GM11168 (cell line): ENCODE measurements at regions not wholly inside any gene's neighbourhood (a gene's known extent, or its start where the extent isn't known, plus 50 kb on each side); places are given as distances from the start of the nearest gene placed in this dataset.

ENCODE experiments used
- in situ Hi-C: fragments of 300-500 bp; cut with MboI; formaldehyde crosslinking; loops from one replicate; pipeline ENCODE4 v1.12.0; 2022; ENCODE audit warnings: low sequenced_read_pairs; ENCODE audit not compliant: unreplicated experiment

GRCh38 chr1:116819081-116819480 lies 64.9 kb downstream of the CD2 start:
- in situ Hi-C loops, result loop anchor here (10.0 kb wide), 1 partner anchor 236 kb away; no protein-coding TSS in a partner anchor

- in situ Hi-C loops, result loop anchor here (5.0 kb wide), 1 partner anchor 88 kb away; no protein-coding TSS in a partner anchor
Observed at GRCh38 chr1:116820369-116820768, 66.1 kb downstream of the CD2 start.

- in situ Hi-C loops, result loop anchor here (5.0 kb wide), 1 partner anchor 89 kb away; no protein-coding TSS in a partner anchor
Observed at GRCh38 chr1:116821763-116822162, 67.5 kb downstream of the CD2 start.

- in situ Hi-C loops, result loop anchor here (5.0 kb wide), 1 partner anchor 92 kb away; no protein-coding TSS in a partner anchor
Observed at GRCh38 chr1:116824631-116825206, 70.5 kb downstream of the CD2 start.

DNA sequence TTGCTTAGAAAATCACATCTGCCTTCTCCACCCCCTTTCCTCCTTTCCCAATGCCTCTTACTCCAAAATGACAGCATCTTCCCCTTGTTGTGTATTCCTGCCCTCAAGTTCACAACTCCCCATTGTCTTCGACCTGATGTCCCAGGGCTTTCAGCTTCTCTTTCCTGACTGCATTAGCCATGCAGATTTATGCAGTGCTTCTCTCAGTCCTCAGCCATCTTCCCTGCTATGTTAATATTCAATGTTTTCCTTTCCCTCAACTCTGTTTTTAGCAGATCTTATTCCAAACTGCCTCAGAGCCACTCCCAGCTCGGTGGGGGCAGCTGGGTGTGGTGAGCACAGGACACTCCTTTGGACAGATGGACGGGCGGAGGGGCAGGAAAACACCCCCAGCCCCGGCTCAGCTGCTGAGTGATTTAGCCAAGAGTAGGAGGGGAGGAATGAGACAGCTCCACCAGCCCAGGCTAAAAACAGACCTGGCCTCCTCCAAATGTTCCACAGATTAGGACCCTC lies 71.0 kb downstream of the CD2 start:
- in situ Hi-C loops, result no loop called here

DNA sequence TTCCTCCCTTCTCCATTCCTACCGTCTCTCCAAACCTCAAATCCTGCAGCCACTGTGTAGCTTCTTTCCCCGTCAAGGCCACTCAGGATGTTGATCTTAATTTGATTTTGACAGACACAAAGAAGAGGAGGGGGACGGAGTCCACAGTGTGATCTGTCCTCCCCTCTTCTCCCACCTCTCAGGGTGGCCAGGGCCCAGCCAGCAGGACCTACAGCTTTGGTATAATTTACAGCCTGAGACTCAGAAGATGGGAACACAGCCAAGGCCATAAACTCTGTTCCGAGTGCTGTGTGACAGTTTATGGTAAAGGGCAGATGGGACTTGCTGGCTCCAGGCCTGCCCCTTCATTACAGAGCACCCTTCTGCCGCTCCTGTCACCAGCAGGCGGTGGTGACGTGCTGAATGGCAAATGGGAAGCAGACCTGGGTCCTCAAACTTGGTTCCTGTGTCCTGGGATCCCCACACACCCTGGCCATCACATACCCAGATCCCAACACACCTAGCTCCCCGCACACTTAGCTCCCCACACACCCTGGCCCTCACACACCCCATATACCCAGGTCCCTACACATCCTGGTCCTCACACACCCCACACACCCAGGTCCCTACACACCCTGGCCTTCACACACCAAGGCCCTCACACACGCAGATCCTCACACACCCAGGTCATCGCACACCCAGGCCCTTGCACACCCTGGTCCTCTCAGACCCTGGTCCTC lies 71.6 kb downstream of the CD2 start:
- in situ Hi-C loops, result no loop called here

- in situ Hi-C loops, result no loop called here
Observed at GRCh38 chr1:116826818-116827606, 72.8 kb downstream of the CD2 start.

- in situ Hi-C loops, result no loop called here
Observed at GRCh38 chr1:116827607-116828105, 73.4 kb downstream of the CD2 start.

DNA sequence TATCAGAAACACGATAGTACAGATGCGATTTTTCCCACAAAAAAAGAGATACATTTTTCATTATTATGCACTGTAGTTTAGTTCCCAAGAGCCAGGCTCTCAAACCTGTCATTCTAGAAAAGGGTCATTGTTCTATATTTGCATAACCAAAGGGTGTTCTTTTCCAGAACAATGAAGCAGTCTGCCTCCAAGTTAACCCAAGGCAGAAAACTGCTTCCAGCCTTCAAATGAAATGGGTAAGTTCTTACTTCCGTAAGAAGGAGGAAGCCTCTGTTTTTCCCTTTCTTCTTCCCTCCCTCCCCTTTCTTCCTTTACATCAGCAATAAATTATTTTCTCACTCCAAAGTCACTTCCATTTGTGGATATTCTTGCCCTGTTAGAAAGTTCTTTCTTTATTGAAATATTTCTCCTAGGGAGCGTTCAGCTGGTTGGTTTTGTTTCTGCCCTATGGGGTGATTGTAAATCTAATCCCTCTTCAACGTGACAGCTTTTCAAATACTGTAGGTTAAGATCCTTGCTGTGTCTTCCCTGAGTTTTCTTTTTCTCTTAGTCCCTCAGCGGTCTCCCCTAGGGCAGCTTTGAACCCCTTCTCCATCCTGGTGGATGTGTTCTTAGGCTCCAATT lies 77.3 kb upstream of the PTGFRN start:
- in situ Hi-C loops, result no loop called here

- in situ Hi-C loops, result no loop called here
Observed at GRCh38 chr1:116832932-116833578, 76.7 kb upstream of the PTGFRN start.

DNA sequence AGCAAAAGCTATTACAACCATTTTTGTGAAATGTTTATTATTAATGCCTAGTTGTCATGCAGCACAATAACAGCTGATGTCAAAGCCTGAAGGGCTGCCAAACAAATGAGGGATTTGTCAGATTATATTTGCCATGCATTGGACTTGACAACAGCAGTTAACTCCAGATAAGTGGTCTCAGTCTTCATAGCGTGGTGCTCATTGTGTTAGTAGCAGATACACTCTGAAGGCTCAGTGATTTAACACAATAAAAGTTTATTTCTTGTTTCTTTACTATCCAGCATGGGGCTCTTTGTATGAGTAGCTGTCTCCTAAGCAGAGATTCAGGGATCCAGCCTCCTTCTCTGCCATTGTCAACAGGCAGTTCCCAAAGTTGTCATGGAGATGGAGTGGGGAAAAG lies 76.0 kb upstream of the PTGFRN start:
- in situ Hi-C loops, result no loop called here

- in situ Hi-C loops, result no loop called here
Observed at GRCh38 chr1:116834595-116834994, 75.1 kb upstream of the PTGFRN start.

GRCh38 chr1:116835161-116835560 lies 74.6 kb upstream of the PTGFRN start:
- in situ Hi-C loops, result no loop called here

DNA sequence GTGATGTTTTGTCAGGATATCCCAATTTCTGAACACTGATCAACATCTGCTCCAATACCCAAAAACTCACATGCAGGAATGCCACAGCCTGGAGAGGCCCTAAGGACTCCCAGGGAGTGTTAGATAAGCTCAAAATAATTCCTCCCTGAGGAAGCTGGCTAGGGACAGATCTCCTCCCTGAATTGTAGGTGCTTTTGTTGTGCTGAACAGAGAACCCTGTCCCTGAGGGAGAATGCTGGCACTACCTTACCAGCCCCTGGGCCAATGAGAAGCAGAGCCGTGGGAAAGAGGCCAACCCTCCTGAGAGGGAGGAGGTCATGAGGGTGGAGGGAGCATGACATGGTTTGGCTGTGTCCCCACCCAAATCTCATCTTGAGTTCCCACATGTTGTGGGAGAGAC lies 73.6 kb upstream of the PTGFRN start:
- in situ Hi-C loops, result no loop called here

DNA sequence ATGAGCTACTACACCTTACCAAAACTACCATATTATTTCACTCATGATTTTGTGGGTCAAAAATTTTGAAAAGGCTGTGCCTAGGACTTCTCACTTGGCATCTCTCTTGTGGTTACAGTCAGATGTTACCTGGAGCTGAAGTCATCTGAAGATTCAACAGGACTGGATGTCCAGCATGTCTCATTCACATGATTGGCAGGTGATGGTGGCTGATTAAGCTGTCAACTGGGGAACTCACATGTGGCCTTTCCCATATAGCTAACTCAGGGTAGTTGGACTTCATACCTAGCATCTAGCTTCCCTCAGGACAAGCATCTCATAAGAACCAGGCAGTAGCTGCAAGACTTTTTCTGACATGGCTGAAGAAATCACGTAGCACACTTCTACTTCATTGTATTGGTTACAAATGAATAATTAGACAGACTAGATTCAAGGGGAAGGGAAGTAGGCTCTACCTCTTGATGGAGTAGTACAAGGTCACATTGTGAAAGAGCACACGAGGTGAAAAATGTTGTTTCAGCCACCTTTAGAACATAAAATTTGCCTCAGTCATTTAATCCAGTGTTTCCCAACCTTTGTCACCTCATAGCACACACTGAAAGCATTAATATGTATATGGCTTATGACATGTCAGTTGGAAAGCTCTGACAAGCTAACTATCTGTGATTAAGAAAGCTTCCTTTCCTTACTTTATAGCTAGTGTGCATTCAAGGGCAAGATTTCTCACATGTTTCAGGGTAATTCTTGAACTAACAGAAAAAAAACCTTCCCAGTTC lies 68.0 kb upstream of the PTGFRN start:
- in situ Hi-C loops, result no loop called here

DNA sequence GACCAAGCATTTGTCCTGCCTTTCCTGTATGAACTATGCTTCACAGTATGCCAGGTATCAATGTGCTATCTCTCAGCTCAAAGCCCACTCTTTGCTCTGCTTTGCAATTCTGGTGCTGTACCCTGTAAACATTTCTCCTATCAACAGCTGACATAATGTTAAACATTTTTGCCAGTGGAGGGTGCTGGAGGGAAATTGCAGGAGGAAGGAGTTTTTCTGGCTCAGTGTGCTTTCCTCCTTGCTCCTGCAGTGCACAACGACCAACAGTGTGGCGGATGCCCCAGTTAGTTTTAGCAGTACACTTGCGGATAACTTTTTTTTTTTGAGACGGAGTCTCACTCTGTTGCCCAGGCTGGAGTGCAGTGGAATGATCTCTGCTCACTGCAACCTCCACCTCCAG lies 67.1 kb upstream of the PTGFRN start:
- in situ Hi-C loops, result no loop called here

- in situ Hi-C loops, result no loop called here
Observed at GRCh38 chr1:116844775-116845174, 64.9 kb upstream of the PTGFRN start.

DNA sequence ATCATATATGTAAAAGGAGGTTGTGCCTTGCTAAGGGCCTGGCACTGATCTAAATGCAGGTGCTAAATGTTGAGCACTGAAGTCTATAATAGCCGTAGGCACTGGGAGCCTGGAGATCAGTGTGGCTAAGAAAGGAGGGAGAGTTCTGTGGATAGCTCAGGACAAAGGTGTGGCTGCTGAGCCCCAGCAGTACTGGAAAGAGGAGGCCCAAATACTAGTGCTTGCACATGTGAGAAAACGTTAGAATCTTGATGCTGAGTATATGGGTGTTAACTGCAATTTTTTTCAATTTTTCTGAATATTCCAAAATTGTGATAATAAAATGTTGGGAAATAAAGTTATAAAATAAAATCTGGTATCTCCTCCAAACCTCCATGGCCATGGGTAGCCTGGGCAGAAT lies 62.5 kb upstream of the PTGFRN start:
- in situ Hi-C loops, result no loop called here
